ENCODE measurements at regions not wholly inside any gene's neighbourhood (a gene's known extent, or its start where the extent isn't known, plus 50 kb on each side); places are given as distances from the start of the nearest gene placed in this dataset.
"Not testable (repeated sequence)": the region's sequence is repeated elsewhere in the genome, so short reads cannot be mapped to it uniquely, and the experiment has no call there.

DNA sequence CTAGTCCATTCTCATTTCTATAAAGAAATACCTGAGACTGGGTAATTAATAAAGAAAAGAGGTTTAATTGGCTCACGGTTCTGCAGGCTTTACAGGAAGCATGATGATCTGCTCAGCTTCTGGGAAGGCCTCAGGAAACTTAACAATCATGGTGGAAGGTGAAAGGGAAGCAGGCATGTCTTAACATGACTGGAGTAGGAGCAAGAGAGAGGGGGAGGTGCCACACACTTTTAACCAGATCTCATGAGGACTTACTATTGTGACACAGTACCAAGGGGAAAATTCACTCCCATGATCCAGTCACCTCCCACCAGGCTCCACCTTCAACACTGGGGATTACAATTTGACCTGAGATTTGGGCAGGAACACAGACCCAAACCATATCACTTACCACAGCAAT lies 310.1 kb downstream of the SH3GL2 start:
- TF ChIP-seq, protein P1, sequence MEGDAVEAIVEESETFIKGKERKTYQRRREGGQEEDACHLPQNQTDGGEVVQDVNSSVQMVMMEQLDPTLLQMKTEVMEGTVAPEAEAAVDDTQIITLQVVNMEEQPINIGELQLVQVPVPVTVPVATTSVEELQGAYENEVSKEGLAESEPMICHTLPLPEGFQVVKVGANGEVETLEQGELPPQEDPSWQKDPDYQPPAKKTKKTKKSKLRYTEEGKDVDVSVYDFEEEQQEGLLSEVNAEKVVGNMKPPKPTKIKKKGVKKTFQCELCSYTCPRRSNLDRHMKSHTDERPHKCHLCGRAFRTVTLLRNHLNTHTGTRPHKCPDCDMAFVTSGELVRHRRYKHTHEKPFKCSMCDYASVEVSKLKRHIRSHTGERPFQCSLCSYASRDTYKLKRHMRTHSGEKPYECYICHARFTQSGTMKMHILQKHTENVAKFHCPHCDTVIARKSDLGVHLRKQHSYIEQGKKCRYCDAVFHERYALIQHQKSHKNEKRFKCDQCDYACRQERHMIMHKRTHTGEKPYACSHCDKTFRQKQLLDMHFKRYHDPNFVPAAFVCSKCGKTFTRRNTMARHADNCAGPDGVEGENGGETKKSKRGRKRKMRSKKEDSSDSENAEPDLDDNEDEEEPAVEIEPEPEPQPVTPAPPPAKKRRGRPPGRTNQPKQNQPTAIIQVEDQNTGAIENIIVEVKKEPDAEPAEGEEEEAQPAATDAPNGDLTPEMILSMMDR (IDR thresholded peaks at IDR 0.05; ENCODE audit: low read depth, low read length, poor library complexity, severe bottlenecking): not testable (repeated sequence)
- TF ChIP-seq EZH2phosphoT487 (IDR thresholded peaks at IDR 0.05; ENCODE audit: borderline replicate concordance, low read length): not testable (repeated sequence)

Measured in DOHH2 (cell line).